PC-9 (cell line): ENCODE measurements at regions not wholly inside any gene's neighbourhood (a gene's known extent, or its start where the extent isn't known, plus 50 kb on each side); places are given as distances from the start of the nearest gene placed in this dataset.
A peak's percentile ranks its signal among the peaks of the same experiment; 100 is the strongest.

Experiments used
- BruUV-seq: library from RNA; stranded (reverse); fragments of 400-500 nt; replicated peaks from 2 replicates; lab custom pipeline; 2021; lab: Mats Ljungman, UMichigan
- CTCF ChIA-PET: fragments of 300-600 bp; sonication (Branson Sonifier 250); formaldehyde crosslinking; loops from one replicate; lab custom pipeline; 2022; ENCODE audit warnings: antibody characterized with exemption; lab: Charles Lee
- POLR2A ChIA-PET: fragments of 300-600 bp; sonication (Branson Sonifier 250); formaldehyde crosslinking; loops from one replicate; lab custom pipeline; 2022; ENCODE audit warnings: antibody characterized with exemption; ENCODE audit not compliant: unreplicated experiment; lab: Charles Lee
- DNase-seq, 2 experiments: peaks; one replicate each; pipeline versions ENCODE4 v3.0.0 to v3.0.0-alpha.2; 2015 to 2022; ENCODE audit warnings: mixed read lengths in 1 of 2
- H2AFZ ChIP-seq: fragments of 200-600 bp; sonication (generic); 2 replicates; pipeline ENCODE4 v1.8.1; 2017; ENCODE audit warnings: antibody characterized with exemption
- H3F3A ChIP-seq: fragments of 200-600 bp; sonication (generic); 2 replicates; pipeline ENCODE4 v1.8.1; 2017; ENCODE audit warnings: antibody characterized with exemption, mild to moderate bottlenecking, low read depth; ENCODE audit not compliant: insufficient read depth
- H3K27ac ChIP-seq: fragments of 200-600 bp; sonication (generic); 2 replicates; pipeline ENCODE4 v1.6.1; 2016; ENCODE audit warnings: mixed run types
- H3K27me3 ChIP-seq: fragments of 200-600 bp; sonication (generic); 2 replicates; pipeline ENCODE4 v1.6.1; 2016; ENCODE audit warnings: low read depth, mixed run types; ENCODE audit not compliant: insufficient read depth
- H3K36me3 ChIP-seq: fragments of 200-600 bp; sonication (generic); 2 replicates; pipeline ENCODE4 v1.6.1; 2016; ENCODE audit warnings: low read depth, mixed run types
- H3K4me1 ChIP-seq: fragments of 200-600 bp; sonication (generic); replicated peaks from 2 replicates; pipeline ENCODE4 v1.6.1; 2016; ENCODE audit warnings: mixed run types; ENCODE audit not compliant: insufficient read depth
- H3K4me2 ChIP-seq: fragments of 200-600 bp; sonication (generic); 2 replicates; pipeline ENCODE4 v1.6.1; 2017; ENCODE audit warnings: mixed run types
- H3K4me3 ChIP-seq: fragments of 200-600 bp; sonication (generic); 2 replicates; pipeline ENCODE4 v1.6.1; 2016; ENCODE audit warnings: mixed run types
- H3K79me2 ChIP-seq: fragments of 200-600 bp; sonication (generic); 2 replicates; pipeline ENCODE4 v1.6.1; 2017; ENCODE audit warnings: low read depth, mixed run types
- H3K9me2 ChIP-seq: fragments of 200-600 bp; sonication (generic); 2 replicates; pipeline ENCODE4 v1.8.1; 2017; ENCODE audit warnings: mild to moderate bottlenecking; ENCODE audit not compliant: insufficient read depth
- H3K9me3 ChIP-seq: fragments of 200-600 bp; sonication (generic); 2 replicates; pipeline ENCODE4 v1.8.1; 2016; ENCODE audit warnings: low read depth; ENCODE audit not compliant: insufficient read depth
- H4K20me1 ChIP-seq: fragments of 200-600 bp; sonication (generic); 2 replicates; pipeline ENCODE4 v1.8.1; 2017; ENCODE audit not compliant: insufficient read depth
- EZH2 ChIP-seq: fragments of 200-600 bp; sonication (generic); IDR thresholded peaks from 2 replicates; pipeline ENCODE4 v1.8.0; 2017; ENCODE audit warnings: antibody characterized with exemption, low read depth
- intact Hi-C: fragments of 100-400 bp; cut with micrococcal nuclease; formaldehyde crosslinking; loops from one replicate; pipeline ENCODE4 v1.10.0; 2022; ENCODE audit not compliant: unreplicated experiment
- TF ChIP-seq, protein P1 (sequence below): fragments of 200-600 bp; sonication (generic); conservative IDR thresholded peaks from 2 replicates; pipeline ENCODE4 v1.6.1; 2017; ENCODE audit warnings: mixed run types, antibody characterized with exemption, mild to moderate bottlenecking, moderate library complexity

DNA sequence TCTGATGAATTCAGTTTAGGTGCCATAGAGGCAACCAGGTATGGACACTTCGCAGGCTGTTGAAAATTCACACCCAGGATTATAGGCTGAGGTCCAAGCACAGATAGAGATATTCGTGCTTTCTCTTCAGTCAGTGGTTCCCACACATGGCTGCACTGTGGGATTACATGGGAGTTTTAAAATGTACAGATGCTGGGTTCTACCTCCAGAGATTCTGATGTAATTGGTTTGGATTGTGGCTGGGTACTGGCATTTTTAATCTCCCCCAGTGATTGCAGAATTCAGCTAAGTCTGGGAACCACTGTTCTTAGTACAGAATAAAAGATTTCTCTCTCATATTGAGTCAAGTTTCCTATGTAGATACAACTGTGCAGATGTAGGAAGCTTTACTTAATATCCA lies 91.6 kb downstream of the FOXB1 start:
- no peak overlapping the region for H2AFZ ChIP-seq
- H3K9me2 ChIP-seq = peaks cover 7% of the 10 kb centered on the region; the same call in 1 of the 2 replicates
- ChIA-PET POLR2A (interaction anchor here (0.6 kb wide), 1 partner anchor 168 kb away, joined by 3 read pairs; no protein-coding TSS in a partner anchor), CTCF (no interaction called here)
- no peak for DNase-seq
- H3K27me3 ChIP-seq = no peaks in the 10 kb centered on the region
- H3K27ac ChIP-seq = 0 out of 2 replicates have a peak overlapping the region, but pooled peaks have one; percentile 12
- H4K20me1 ChIP-seq = no peaks in the 10 kb centered on the region
- H3K4me2 ChIP-seq = no peak overlapping the region
- H3K36me3 ChIP-seq = no peaks in the 10 kb centered on the region
- H3K79me2 ChIP-seq = no peaks in the 10 kb centered on the region
- no peak overlapping the region for H3K4me3 ChIP-seq
- BruUV-seq = no TSS peak
- H3K9me3 ChIP-seq = no peaks in the 10 kb centered on the region
- no peak for TF ChIP-seq EZH2
- TF ChIP-seq, protein P1, sequence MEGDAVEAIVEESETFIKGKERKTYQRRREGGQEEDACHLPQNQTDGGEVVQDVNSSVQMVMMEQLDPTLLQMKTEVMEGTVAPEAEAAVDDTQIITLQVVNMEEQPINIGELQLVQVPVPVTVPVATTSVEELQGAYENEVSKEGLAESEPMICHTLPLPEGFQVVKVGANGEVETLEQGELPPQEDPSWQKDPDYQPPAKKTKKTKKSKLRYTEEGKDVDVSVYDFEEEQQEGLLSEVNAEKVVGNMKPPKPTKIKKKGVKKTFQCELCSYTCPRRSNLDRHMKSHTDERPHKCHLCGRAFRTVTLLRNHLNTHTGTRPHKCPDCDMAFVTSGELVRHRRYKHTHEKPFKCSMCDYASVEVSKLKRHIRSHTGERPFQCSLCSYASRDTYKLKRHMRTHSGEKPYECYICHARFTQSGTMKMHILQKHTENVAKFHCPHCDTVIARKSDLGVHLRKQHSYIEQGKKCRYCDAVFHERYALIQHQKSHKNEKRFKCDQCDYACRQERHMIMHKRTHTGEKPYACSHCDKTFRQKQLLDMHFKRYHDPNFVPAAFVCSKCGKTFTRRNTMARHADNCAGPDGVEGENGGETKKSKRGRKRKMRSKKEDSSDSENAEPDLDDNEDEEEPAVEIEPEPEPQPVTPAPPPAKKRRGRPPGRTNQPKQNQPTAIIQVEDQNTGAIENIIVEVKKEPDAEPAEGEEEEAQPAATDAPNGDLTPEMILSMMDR = no peak
- peaks cover 17% of the 10 kb centered on the region for H3F3A ChIP-seq
- intact Hi-C loops = no loop called here
- H3K4me1 ChIP-seq = peaks cover 34% of the 10 kb centered on the region

DNA sequence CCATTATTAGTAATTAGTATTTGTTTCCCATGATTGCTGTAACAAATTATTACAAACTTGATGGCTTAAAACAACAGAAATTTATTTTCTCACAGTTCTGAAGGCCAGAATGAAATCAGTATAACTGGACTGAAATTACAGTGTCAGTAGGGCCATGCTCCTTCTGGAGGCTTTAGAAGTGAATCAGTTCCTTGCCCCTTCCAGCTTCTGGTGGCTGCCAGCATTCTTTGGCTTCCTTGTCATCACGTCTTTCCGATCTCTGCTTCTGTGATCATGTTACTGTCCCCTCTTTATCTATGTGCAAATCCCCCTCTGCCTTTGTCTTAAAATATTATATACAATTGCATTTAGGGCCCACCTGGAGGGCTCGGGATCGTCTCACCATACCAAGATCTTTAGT lies 92.0 kb downstream of the FOXB1 start:
- intact Hi-C loops = no loop called here
- H3K27me3 ChIP-seq = no peaks in the 10 kb centered on the region
- 0 out of 2 replicates have a peak overlapping the region, but pooled peaks have one; percentile 12 for H3K27ac ChIP-seq
- H2AFZ ChIP-seq = no peak overlapping the region
- H3K4me2 ChIP-seq = no peak overlapping the region
- no TSS peak for BruUV-seq
- H3K4me1 ChIP-seq = peaks cover 31% of the 10 kb centered on the region
- ChIA-PET POLR2A (interaction anchor here (0.6 kb wide), 1 partner anchor 168 kb away, joined by 3 read pairs; no protein-coding TSS in a partner anchor), CTCF (no interaction called here)
- no peak for TF ChIP-seq EZH2
- TF ChIP-seq, protein P1 = no peak
- H3K9me3 ChIP-seq = no peaks in the 10 kb centered on the region
- H3K79me2 ChIP-seq = no peaks in the 10 kb centered on the region
- no peak overlapping the region for H3K4me3 ChIP-seq
- no peaks in the 10 kb centered on the region for H4K20me1 ChIP-seq
- peaks cover 7% of the 10 kb centered on the region; the same call in 1 of the 2 replicates for H3K9me2 ChIP-seq
- H3F3A ChIP-seq = peaks cover 15% of the 10 kb centered on the region
- DNase-seq = no peak
- no peaks in the 10 kb centered on the region for H3K36me3 ChIP-seq

DNA sequence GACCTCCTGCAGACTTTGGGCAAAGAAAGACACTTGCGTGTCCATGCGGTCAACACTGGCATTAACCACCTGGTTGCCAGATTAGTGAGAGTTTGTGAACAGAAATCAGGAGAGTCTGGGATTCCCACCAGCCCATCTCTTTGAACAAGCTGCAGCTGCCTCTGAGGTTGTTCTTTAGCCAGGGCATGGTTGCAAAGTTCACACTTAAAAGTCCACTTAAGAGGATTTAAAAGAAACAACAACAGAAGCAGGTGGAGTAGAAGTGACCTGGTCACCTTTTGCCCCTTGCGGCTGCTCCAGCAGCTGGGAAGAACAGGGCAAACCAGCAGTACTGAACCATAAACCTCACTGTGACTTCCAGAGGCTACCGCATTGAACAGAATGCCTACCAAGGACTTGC lies 97.3 kb downstream of the FOXB1 start:
- no peaks in the 10 kb centered on the region for H3K4me1 ChIP-seq
- H3K9me2 ChIP-seq = no peaks in the 10 kb centered on the region
- ChIA-PET POLR2A (interaction anchor here (0.7 kb wide), 1 partner anchor 10 kb away, joined by 8 read pairs; no protein-coding TSS in a partner anchor), CTCF (no interaction called here)
- no peaks in the 10 kb centered on the region for H3F3A ChIP-seq
- no peaks in the 10 kb centered on the region for H3K79me2 ChIP-seq
- no peaks in the 10 kb centered on the region for H3K36me3 ChIP-seq
- no TSS peak for BruUV-seq
- H2AFZ ChIP-seq = no peak overlapping the region
- TF ChIP-seq, protein P1 = no peak
- no peak for TF ChIP-seq EZH2
- no peaks in the 10 kb centered on the region for H3K9me3 ChIP-seq
- H3K4me3 ChIP-seq = no peak overlapping the region
- no peak overlapping the region for H3K4me2 ChIP-seq
- intact Hi-C loops = no loop called here
- DNase-seq = no peak
- no peaks in the 10 kb centered on the region for H3K27me3 ChIP-seq
- no peak overlapping the region for H3K27ac ChIP-seq
- H4K20me1 ChIP-seq = no peaks in the 10 kb centered on the region
